ENCODE measurements at regions not wholly inside any gene's neighbourhood (a gene's known extent, or its start where the extent isn't known, plus 50 kb on each side); places are given as distances from the start of the nearest gene placed in this dataset.

GRCh38 chr12:84561351-84561750 is 351.2 kb downstream of the SLC6A15 start:
- H3K36me3 Mint-ChIP-seq (ENCODE audit: low read depth), result no peaks in the 10 kb centered on the region
- H3K9me3 Mint-ChIP-seq (ENCODE audit: insufficient read depth), result no peaks in the 10 kb centered on the region
- POLR2A ChIA-PET, result no interaction called here
- no peak overlapping the region for H3K27ac Mint-ChIP-seq
- H3K4me1 Mint-ChIP-seq (ENCODE audit: low read depth), result no peaks in the 10 kb centered on the region
- ATAC-seq (no peak), DNase-seq (no peak)
- CTCF ChIA-PET, result no interaction called here
- no peak overlapping the region for H3K4me3 Mint-ChIP-seq
- no peaks in the 10 kb centered on the region for H3K27me3 Mint-ChIP-seq (ENCODE audit: low read depth)

GRCh38 chr12:84554199-84554723 is 358.3 kb downstream of the SLC6A15 start:
- no peaks in the 10 kb centered on the region for H3K4me1 Mint-ChIP-seq (ENCODE audit: low read depth)
- no peaks in the 10 kb centered on the region for H3K27me3 Mint-ChIP-seq (ENCODE audit: low read depth)
- ATAC-seq, result no peak
- H3K9me3 Mint-ChIP-seq (ENCODE audit: insufficient read depth), result peaks cover 3% of the 10 kb centered on the region
- POLR2A ChIA-PET, result no interaction called here
- H3K4me3 Mint-ChIP-seq, result no peak overlapping the region
- DNase-seq, result no peak
- CTCF ChIA-PET, result no interaction called here
- no peaks in the 10 kb centered on the region for H3K36me3 Mint-ChIP-seq (ENCODE audit: low read depth)
- no peak overlapping the region for H3K27ac Mint-ChIP-seq

- DNase-seq (no peak), ATAC-seq (no peak)
- Mint-ChIP-seq H3K27ac (no peak overlapping the region), H3K4me1 (ENCODE audit: low read depth) (no peaks in the 10 kb centered on the region), H3K9me3 (ENCODE audit: insufficient read depth) (peaks cover 3% of the 10 kb centered on the region), H3K4me3 (no peak overlapping the region), H3K27me3 (ENCODE audit: low read depth) (no peaks in the 10 kb centered on the region), H3K36me3 (ENCODE audit: low read depth) (no peaks in the 10 kb centered on the region)
- CTCF ChIA-PET, result no interaction called here
- POLR2A ChIA-PET, result no interaction called here
Measured at GRCh38 chr12:84553331-84554117, 359.1 kb downstream of the SLC6A15 start.

GRCh38 chr12:84551373-84551772 is 361.2 kb downstream of the SLC6A15 start:
- ChIA-PET CTCF (no interaction called here), POLR2A (no interaction called here)
- no peaks in the 10 kb centered on the region for H3K36me3 Mint-ChIP-seq (ENCODE audit: low read depth)
- peaks cover 3% of the 10 kb centered on the region for H3K9me3 Mint-ChIP-seq (ENCODE audit: insufficient read depth)
- no peak for ATAC-seq
- no peak for DNase-seq
- no peaks in the 10 kb centered on the region for H3K27me3 Mint-ChIP-seq (ENCODE audit: low read depth)
- no peak overlapping the region for H3K4me3 Mint-ChIP-seq
- H3K4me1 Mint-ChIP-seq (ENCODE audit: low read depth), result no peaks in the 10 kb centered on the region
- no peak overlapping the region for H3K27ac Mint-ChIP-seq

GRCh38 chr12:84550518-84550917 is 362.1 kb downstream of the SLC6A15 start:
- peaks cover 3% of the 10 kb centered on the region for H3K9me3 Mint-ChIP-seq (ENCODE audit: insufficient read depth)
- ChIA-PET CTCF (no interaction called here), POLR2A (no interaction called here)
- no peak for DNase-seq
- H3K4me3 Mint-ChIP-seq, result no peak overlapping the region
- no peaks in the 10 kb centered on the region for H3K27me3 Mint-ChIP-seq (ENCODE audit: low read depth)
- no peak for ATAC-seq
- no peaks in the 10 kb centered on the region for H3K4me1 Mint-ChIP-seq (ENCODE audit: low read depth)
- H3K36me3 Mint-ChIP-seq (ENCODE audit: low read depth), result no peaks in the 10 kb centered on the region
- no peak overlapping the region for H3K27ac Mint-ChIP-seq

GRCh38 chr12:84542289-84542688 is 370.3 kb downstream of the SLC6A15 start:
- no peak overlapping the region for H3K27ac Mint-ChIP-seq
- peaks cover 5% of the 10 kb centered on the region for H3K9me3 Mint-ChIP-seq (ENCODE audit: insufficient read depth)
- ATAC-seq, result no peak
- no peaks in the 10 kb centered on the region for H3K27me3 Mint-ChIP-seq (ENCODE audit: low read depth)
- ChIA-PET POLR2A (no interaction called here), CTCF (no interaction called here)
- H3K36me3 Mint-ChIP-seq (ENCODE audit: low read depth), result no peaks in the 10 kb centered on the region
- H3K4me1 Mint-ChIP-seq (ENCODE audit: low read depth), result no peaks in the 10 kb centered on the region
- H3K4me3 Mint-ChIP-seq, result no peak overlapping the region
- no peak for DNase-seq

GRCh38 chr12:84537666-84538065 is 374.9 kb downstream of the SLC6A15 start:
- no peak for ATAC-seq
- no peaks in the 10 kb centered on the region for H3K36me3 Mint-ChIP-seq (ENCODE audit: low read depth)
- no peak overlapping the region for H3K27ac Mint-ChIP-seq
- ChIA-PET CTCF (no interaction called here), POLR2A (no interaction called here)
- DNase-seq, result no peak
- no peaks in the 10 kb centered on the region for H3K4me1 Mint-ChIP-seq (ENCODE audit: low read depth)
- peaks cover 5% of the 10 kb centered on the region for H3K9me3 Mint-ChIP-seq (ENCODE audit: insufficient read depth)
- H3K4me3 Mint-ChIP-seq, result no peak overlapping the region
- H3K27me3 Mint-ChIP-seq (ENCODE audit: low read depth), result no peaks in the 10 kb centered on the region

GRCh38 chr12:84512751-84513150 is 399.8 kb downstream of the SLC6A15 start:
- ATAC-seq (no peak), DNase-seq (no peak)
- no peak overlapping the region for H3K27ac Mint-ChIP-seq
- POLR2A ChIA-PET, result no interaction called here
- CTCF ChIA-PET, result no interaction called here
- H3K9me3 Mint-ChIP-seq (ENCODE audit: insufficient read depth), result no peaks in the 10 kb centered on the region
- no peaks in the 10 kb centered on the region for H3K36me3 Mint-ChIP-seq (ENCODE audit: low read depth)
- no peaks in the 10 kb centered on the region for H3K4me1 Mint-ChIP-seq (ENCODE audit: low read depth)
- no peak overlapping the region for H3K4me3 Mint-ChIP-seq
- H3K27me3 Mint-ChIP-seq (ENCODE audit: low read depth), result no peaks in the 10 kb centered on the region

- Mint-ChIP-seq H3K9me3 (ENCODE audit: insufficient read depth) (no peaks in the 10 kb centered on the region), H3K27me3 (ENCODE audit: low read depth) (no peaks in the 10 kb centered on the region), H3K4me3 (no peak overlapping the region), H3K4me1 (ENCODE audit: low read depth) (no peaks in the 10 kb centered on the region), H3K27ac (no peak overlapping the region), H3K36me3 (ENCODE audit: low read depth) (no peaks in the 10 kb centered on the region)
- ChIA-PET CTCF (no interaction called here), POLR2A (no interaction called here)
- DNase-seq (no peak), ATAC-seq (no peak)
Measured at GRCh38 chr12:84508851-84509260, 403.7 kb downstream of the SLC6A15 start.

GRCh38 chr12:84507956-84508850 is 404.4 kb downstream of the SLC6A15 start:
- no peaks in the 10 kb centered on the region for H3K27me3 Mint-ChIP-seq (ENCODE audit: low read depth)
- ChIA-PET CTCF (no interaction called here), POLR2A (no interaction called here)
- ATAC-seq (no peak), DNase-seq (no peak)
- no peaks in the 10 kb centered on the region for H3K4me1 Mint-ChIP-seq (ENCODE audit: low read depth)
- no peaks in the 10 kb centered on the region for H3K9me3 Mint-ChIP-seq (ENCODE audit: insufficient read depth)
- no peak overlapping the region for H3K4me3 Mint-ChIP-seq
- H3K36me3 Mint-ChIP-seq (ENCODE audit: low read depth), result no peaks in the 10 kb centered on the region
- no peak overlapping the region for H3K27ac Mint-ChIP-seq

GRCh38 chr12:84506282-84506681 is 406.3 kb downstream of the SLC6A15 start:
- H3K4me3 Mint-ChIP-seq, result no peak overlapping the region
- no peak for DNase-seq
- H3K4me1 Mint-ChIP-seq (ENCODE audit: low read depth), result no peaks in the 10 kb centered on the region
- H3K36me3 Mint-ChIP-seq (ENCODE audit: low read depth), result no peaks in the 10 kb centered on the region
- ChIA-PET CTCF (no interaction called here), POLR2A (no interaction called here)
- no peak for ATAC-seq
- no peaks in the 10 kb centered on the region for H3K27me3 Mint-ChIP-seq (ENCODE audit: low read depth)
- H3K27ac Mint-ChIP-seq, result no peak overlapping the region
- no peaks in the 10 kb centered on the region for H3K9me3 Mint-ChIP-seq (ENCODE audit: insufficient read depth)
